BE2C (cell line): ENCODE measurements at regions not wholly inside any gene's neighbourhood (a gene's known extent, or its start where the extent isn't known, plus 50 kb on each side); places are given as distances from the start of the nearest gene placed in this dataset.

Source experiments
- DNase-seq: peaks from one replicate; pipeline ENCODE4 v3.0.0-alpha.2; 2020
- H3K27me3 ChIP-seq: fragments of 250-450 bp; sonication (Bioruptor Pico); 2 replicates; pipeline ENCODE4 v1.5.1; 2020; ENCODE audit warnings: mild to moderate bottlenecking
- H3K36me3 ChIP-seq: fragments of 250-450 bp; sonication (Bioruptor Pico); 2 replicates; pipeline ENCODE4 v1.5.1; 2020; ENCODE audit warnings: mild to moderate bottlenecking
- H3K4me1 ChIP-seq: fragments of 250-450 bp; sonication (Bioruptor Pico); 2 replicates; pipeline ENCODE4 v1.5.1; 2020
- H3K4me3 ChIP-seq: 2 replicates; pipeline ENCODE4 v1.5.1; 2011; ENCODE audit warnings: low read depth, low read length
- H3K9me3 ChIP-seq: fragments of 250-450 bp; sonication (Bioruptor Pico); 2 replicates; pipeline ENCODE4 v1.5.1; 2020
- TF ChIP-seq, protein P1 (sequence below): IDR thresholded peaks from 2 replicates; pipeline ENCODE4 v1.5.1; 2012; ENCODE audit warnings: mild to moderate bottlenecking, low read depth, low read length

DNA sequence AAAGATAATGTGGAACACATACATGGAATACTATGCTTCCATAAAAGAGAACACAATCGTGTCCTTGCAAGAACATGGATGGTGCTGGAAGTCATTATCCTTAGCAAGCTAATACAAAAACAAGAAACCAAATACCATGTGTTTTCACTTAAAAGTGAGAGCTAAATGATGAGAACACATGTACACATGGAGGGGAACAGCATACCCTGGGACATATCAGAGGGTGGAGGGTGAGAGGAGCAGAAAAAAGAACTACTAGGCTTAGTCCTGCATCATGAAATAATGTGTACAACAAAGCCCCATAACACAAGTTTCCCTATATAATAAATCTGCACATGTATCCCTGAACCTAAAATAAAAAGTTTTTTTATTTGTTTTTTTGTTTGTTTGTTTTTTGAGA, 855.5 kb upstream of the NUDT12 start:
- Histone ChIP-seq H3K27me3 (no peaks in the 10 kb centered on the region), H3K36me3 (no peaks in the 10 kb centered on the region), H3K4me1 (no peaks in the 10 kb centered on the region; the same call in 1 of the 2 replicates), H3K4me3 (no peak overlapping the region), H3K9me3 (no peaks in the 10 kb centered on the region)
- DNase-seq: no peak
- TF ChIP-seq, protein P1, sequence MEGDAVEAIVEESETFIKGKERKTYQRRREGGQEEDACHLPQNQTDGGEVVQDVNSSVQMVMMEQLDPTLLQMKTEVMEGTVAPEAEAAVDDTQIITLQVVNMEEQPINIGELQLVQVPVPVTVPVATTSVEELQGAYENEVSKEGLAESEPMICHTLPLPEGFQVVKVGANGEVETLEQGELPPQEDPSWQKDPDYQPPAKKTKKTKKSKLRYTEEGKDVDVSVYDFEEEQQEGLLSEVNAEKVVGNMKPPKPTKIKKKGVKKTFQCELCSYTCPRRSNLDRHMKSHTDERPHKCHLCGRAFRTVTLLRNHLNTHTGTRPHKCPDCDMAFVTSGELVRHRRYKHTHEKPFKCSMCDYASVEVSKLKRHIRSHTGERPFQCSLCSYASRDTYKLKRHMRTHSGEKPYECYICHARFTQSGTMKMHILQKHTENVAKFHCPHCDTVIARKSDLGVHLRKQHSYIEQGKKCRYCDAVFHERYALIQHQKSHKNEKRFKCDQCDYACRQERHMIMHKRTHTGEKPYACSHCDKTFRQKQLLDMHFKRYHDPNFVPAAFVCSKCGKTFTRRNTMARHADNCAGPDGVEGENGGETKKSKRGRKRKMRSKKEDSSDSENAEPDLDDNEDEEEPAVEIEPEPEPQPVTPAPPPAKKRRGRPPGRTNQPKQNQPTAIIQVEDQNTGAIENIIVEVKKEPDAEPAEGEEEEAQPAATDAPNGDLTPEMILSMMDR: no peak

DNA sequence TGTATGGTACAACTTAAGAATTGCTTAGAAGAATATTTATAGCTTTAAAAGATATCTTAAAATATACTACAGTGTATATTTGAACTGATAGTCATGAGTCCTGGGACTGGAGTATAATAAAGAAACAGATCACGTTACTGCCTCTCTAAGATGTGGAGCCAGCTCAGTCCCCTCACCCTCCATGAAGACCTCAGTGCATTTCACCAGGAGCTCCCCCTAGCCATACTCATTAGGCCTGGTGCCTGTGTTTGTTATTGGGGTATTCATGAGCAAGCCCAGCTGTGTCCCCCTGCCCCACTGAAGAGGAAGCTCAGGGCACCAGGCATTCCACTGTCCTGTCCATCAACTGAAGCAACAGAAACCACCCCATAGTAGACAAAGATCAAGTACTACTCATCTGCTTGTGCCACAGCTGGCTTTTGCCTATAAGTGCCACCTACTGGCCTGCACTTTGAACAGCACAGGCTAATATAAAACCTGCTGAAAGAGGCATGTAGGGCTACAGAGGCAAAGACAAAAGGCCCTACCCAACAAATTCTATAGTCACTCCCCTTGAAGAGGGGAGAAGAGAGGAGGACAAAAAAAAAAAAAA, 850.2 kb upstream of the NUDT12 start:
- Histone ChIP-seq H3K4me3 (no peak overlapping the region), H3K36me3 (no peaks in the 10 kb centered on the region), H3K4me1 (no peaks in the 10 kb centered on the region; the same call in 1 of the 2 replicates), H3K9me3 (no peaks in the 10 kb centered on the region), H3K27me3 (no peaks in the 10 kb centered on the region)
- DNase-seq: peak; percentile 58
- TF ChIP-seq, protein P1: peak; percentile 87

DNA sequence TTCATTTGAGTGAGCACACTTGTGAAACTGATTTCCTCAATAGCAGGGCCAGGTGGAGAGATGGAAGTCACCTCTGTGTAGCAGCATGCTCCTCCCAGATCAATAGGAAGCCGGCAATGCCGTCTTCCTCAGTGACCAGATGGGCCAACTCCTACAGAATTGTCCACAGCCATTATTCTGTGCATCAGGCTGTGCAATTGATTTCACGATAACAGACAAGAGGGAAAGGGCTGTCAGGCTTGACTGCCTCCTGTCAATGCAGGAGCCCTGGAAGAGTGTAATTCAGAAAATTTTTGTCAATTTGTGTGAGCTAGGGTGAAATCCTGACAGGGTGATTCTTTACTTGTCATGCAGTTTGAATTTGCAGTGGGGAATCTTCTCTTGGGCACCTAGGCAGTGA, 838.4 kb upstream of the NUDT12 start:
- Histone ChIP-seq H3K4me1 (peaks cover 9% of the 10 kb centered on the region; the same call in 1 of the 2 replicates), H3K36me3 (no peaks in the 10 kb centered on the region), H3K9me3 (no peaks in the 10 kb centered on the region), H3K27me3 (no peaks in the 10 kb centered on the region), H3K4me3 (no peak overlapping the region)
- peak; percentile 39 for DNase-seq
- TF ChIP-seq, protein P1: no peak

DNA sequence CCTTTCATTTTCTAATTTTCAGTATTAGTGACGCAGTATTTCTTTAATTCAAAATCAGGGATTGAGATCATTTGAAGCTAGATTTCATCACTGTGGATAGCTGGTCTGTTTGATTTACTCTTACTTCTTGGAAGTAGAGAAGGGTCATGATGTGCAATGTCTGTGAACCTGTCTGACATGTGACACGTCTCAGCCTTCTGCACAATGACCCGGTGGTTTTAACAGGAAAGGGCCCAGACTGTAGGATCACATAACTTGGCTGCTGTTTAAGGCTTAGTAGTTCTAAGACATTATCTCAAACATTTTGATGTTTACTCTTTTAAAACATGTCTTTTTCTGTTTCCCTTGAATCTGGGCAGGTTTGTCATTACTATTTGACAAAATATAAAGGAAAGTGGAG, 823.3 kb upstream of the NUDT12 start:
- H3K4me3 ChIP-seq: no peak overlapping the region
- TF ChIP-seq, protein P1: no peak
- no peaks in the 10 kb centered on the region for H3K36me3 ChIP-seq
- H3K4me1 ChIP-seq: no peaks in the 10 kb centered on the region
- no peaks in the 10 kb centered on the region for H3K27me3 ChIP-seq
- H3K9me3 ChIP-seq: no peaks in the 10 kb centered on the region
- DNase-seq: no peak

DNA sequence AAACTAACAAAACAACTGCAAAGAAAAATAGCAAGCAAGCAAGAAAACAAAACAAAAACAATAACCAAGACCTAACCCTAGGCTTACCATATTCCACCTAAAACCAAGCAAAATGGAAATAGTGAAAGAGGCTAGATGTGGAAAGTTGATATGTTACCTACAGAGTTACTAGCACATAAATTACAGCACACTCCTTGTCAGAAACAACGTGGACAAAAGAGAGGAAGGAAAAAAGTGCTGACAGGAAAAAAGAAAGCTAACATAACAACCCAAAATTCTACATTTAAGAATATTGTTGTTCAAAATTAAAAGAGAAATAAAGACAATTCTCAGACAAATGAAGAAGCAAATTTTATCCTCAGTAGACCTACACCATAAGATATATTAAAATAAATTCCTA, 812.8 kb upstream of the NUDT12 start:
- no peaks in the 10 kb centered on the region for H3K36me3 ChIP-seq
- H3K9me3 ChIP-seq: no peaks in the 10 kb centered on the region
- H3K27me3 ChIP-seq: no peaks in the 10 kb centered on the region
- TF ChIP-seq, protein P1: no peak
- H3K4me3 ChIP-seq: no peak overlapping the region
- no peaks in the 10 kb centered on the region for H3K4me1 ChIP-seq
- no peak for DNase-seq

DNA sequence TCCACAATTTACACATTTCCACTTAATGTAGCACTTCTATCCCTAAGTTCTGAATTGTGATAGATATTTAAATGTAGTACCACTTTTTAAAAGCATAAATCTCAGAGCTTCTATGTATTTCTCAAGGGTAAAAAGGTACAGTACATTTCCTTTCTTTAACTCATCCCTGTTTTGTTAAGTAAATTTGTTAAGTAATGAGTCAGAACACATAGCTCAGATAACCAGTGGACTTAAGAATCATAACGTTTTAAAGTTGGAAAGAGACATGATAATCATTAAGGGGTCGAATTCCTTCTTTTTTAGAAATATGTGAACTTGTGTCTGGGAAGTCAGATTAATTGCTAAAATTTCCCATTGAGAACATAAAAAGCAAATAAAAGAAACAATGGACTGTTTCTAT, 810.2 kb upstream of the NUDT12 start:
- DNase-seq: no peak
- H3K27me3 ChIP-seq: no peaks in the 10 kb centered on the region

More for the DNA sequence above, 810.2 kb upstream of the NUDT12 start:
- H3K9me3 ChIP-seq: no peaks in the 10 kb centered on the region
- no peaks in the 10 kb centered on the region for H3K36me3 ChIP-seq
- TF ChIP-seq, protein P1: no peak
- H3K4me3 ChIP-seq: no peak overlapping the region
- no peaks in the 10 kb centered on the region for H3K4me1 ChIP-seq
